HL-60 (cell line): ENCODE measurements at regions not wholly inside any gene's neighbourhood (a gene's known extent, or its start where the extent isn't known, plus 50 kb on each side); places are given as distances from the start of the nearest gene placed in this dataset.
"Not testable (repeated sequence)": the region's sequence is repeated elsewhere in the genome, so short reads cannot be mapped to it uniquely, and the experiment has no call there.

ENCODE experiments used
- CTCF ChIP-seq: IDR thresholded peaks from one replicate; pipeline ENCODE4 v1.5.1; 2011; ENCODE audit warnings: low read length, control low read depth, inconsistent platforms; ENCODE audit not compliant: insufficient read depth
- GABPA ChIP-seq: IDR thresholded peaks from 2 replicates; pipeline ENCODE4 v1.6.1; 2012; ENCODE audit warnings: low read depth
- POLR2AphosphoS5 ChIP-seq: IDR thresholded peaks from 2 replicates; pipeline ENCODE4 v1.6.1; 2012; ENCODE audit warnings: low read depth
- REST ChIP-seq: IDR thresholded peaks from 2 replicates; pipeline ENCODE4 v1.6.1; 2012; ENCODE audit warnings: low read depth; ENCODE audit not compliant: insufficient replicate concordance
- SPI1 ChIP-seq: IDR thresholded peaks from 2 replicates; pipeline ENCODE4 v1.6.1; 2012; ENCODE audit warnings: low read depth, mild to moderate bottlenecking, borderline replicate concordance

GRCh38 chr16:21372162-21372835, 94.2 kb upstream of the CRYM start:
- not testable (repeated sequence) for TF ChIP-seq CTCF, POLR2AphosphoS5, GABPA, REST, SPI1
